HCT116 (cell line): ENCODE measurements at regions not wholly inside any gene's neighbourhood (a gene's known extent, or its start where the extent isn't known, plus 50 kb on each side); places are given as distances from the start of the nearest gene placed in this dataset.

ENCODE experiments used
- ATF3 ChIP-seq: IDR thresholded peaks from 2 replicates; pipeline ENCODE4 v1.6.1; 2012
- POLR2A ChIP-seq: IDR thresholded peaks from 2 replicates; pipeline ENCODE4 v1.7.0; 2011; ENCODE audit warnings: borderline replicate concordance; ENCODE audit not compliant: insufficient read depth, insufficient read length; ENCODE audit errors: extremely low read depth
- ZBTB33 ChIP-seq: IDR thresholded peaks from 2 replicates; pipeline ENCODE4 v1.6.1; 2011; ENCODE audit warnings: mild to moderate bottlenecking, low read length, moderate library complexity; ENCODE audit not compliant: insufficient replicate concordance; ENCODE audit errors: extremely low read depth

GRCh38 chr20:36091561-36092397 lies 62.8 kb upstream of the EPB41L1 start:
- no peak for TF ChIP-seq ATF3
- TF ChIP-seq ZBTB33, result no peak
- no peak for TF ChIP-seq POLR2A
